ENCODE measurements at regions not wholly inside any gene's neighbourhood (a gene's known extent, or its start where the extent isn't known, plus 50 kb on each side); places are given as distances from the start of the nearest gene placed in this dataset.

GRCh38 chr5:152118676-152119470, 194.2 kb upstream of the GLRA1 start:
- no CpG with 5 or more reads among the region's 5 CpGs for WGBS (ENCODE audit: extremely low coverage, insufficient coverage, insufficient read length)
- no peak overlapping the region for H3K9ac ChIP-seq (ENCODE audit: low read length)
- no peak overlapping the region for H2BK12ac ChIP-seq (ENCODE audit: low read length)
- H3K4me2 ChIP-seq (ENCODE audit: low read length), result no peak overlapping the region
- H3K27me3 ChIP-seq (ENCODE audit: insufficient read depth, low read length), result no peaks in the 10 kb centered on the region
- no peaks in the 10 kb centered on the region for H3K36me3 ChIP-seq (ENCODE audit: control insufficient read depth in 1 of 2, insufficient read depth in 2 of 2, low read length in 2 of 2)
- no peaks in the 10 kb centered on the region for H3K79me2 ChIP-seq (ENCODE audit: control insufficient read depth, insufficient read depth, low read length, poor library complexity)
- no peak overlapping the region for H2AFZ ChIP-seq (ENCODE audit: insufficient read depth, low read length, poor library complexity)
- no peak overlapping the region for H3K14ac ChIP-seq (ENCODE audit: low read length)
- no peaks in the 10 kb centered on the region for H3K79me1 ChIP-seq (ENCODE audit: low read length)
- H3K4ac ChIP-seq (ENCODE audit: low read depth, low read length), result no peak overlapping the region
- H4K8ac ChIP-seq (ENCODE audit: low read depth, low read length), result no peak overlapping the region
- DNase-seq, result no peak
- H2BK120ac ChIP-seq (ENCODE audit: insufficient read depth, low read length, poor library complexity), result no peak overlapping the region
- H3K18ac ChIP-seq (ENCODE audit: low read length), result no peak overlapping the region
- peaks cover 0 to 3% of the 10 kb centered on the region in 2 experiments for H3K4me1 ChIP-seq (ENCODE audit: control insufficient read depth in 1 of 2, insufficient read depth in 2 of 2, low read length in 2 of 2)
- H3K23ac ChIP-seq (ENCODE audit: low read length), result no peak overlapping the region
- H2AK5ac ChIP-seq (ENCODE audit: low read length), result no peak overlapping the region
- no peak overlapping the region for H2BK5ac ChIP-seq (ENCODE audit: low read depth, low read length, poor library complexity)
- H3K27ac ChIP-seq (ENCODE audit: low read depth, low read length), result no peak overlapping the region
- no peak overlapping the region for H4K12ac ChIP-seq (ENCODE audit: low read depth, low read length)
- no peak overlapping the region for H3K4me3 ChIP-seq (ENCODE audit: low read depth, low read length)
- no peak overlapping the region for H4K91ac ChIP-seq (ENCODE audit: low read depth, low read length)
- no peaks in the 10 kb centered on the region for H3K9me3 ChIP-seq (ENCODE audit: insufficient read depth, low read depth, low read length)

- no peak overlapping the region for H2AFZ ChIP-seq (ENCODE audit: insufficient read depth, low read length, poor library complexity)
- no peaks in the 10 kb centered on the region for H3K79me2 ChIP-seq (ENCODE audit: control insufficient read depth, insufficient read depth, low read length, poor library complexity)
- H3K23ac ChIP-seq (ENCODE audit: low read length), result no peak overlapping the region
- no peak overlapping the region for H4K91ac ChIP-seq (ENCODE audit: low read depth, low read length)
- H3K4me1 ChIP-seq (ENCODE audit: control insufficient read depth in 1 of 2, insufficient read depth in 2 of 2, low read length in 2 of 2), result peaks cover 0 to 3% of the 10 kb centered on the region in 2 experiments
- no peak overlapping the region for H4K12ac ChIP-seq (ENCODE audit: low read depth, low read length)
- H2AK5ac ChIP-seq (ENCODE audit: low read length), result no peak overlapping the region
- H4K8ac ChIP-seq (ENCODE audit: low read depth, low read length), result no peak overlapping the region
- no peak overlapping the region for H3K18ac ChIP-seq (ENCODE audit: low read length)
- peak; percentile 72 to 90 for DNase-seq
- no peak overlapping the region for H2BK12ac ChIP-seq (ENCODE audit: low read length)
- H3K27me3 ChIP-seq (ENCODE audit: insufficient read depth, low read length), result no peaks in the 10 kb centered on the region
- H3K14ac ChIP-seq (ENCODE audit: low read length), result no peak overlapping the region
- H2BK120ac ChIP-seq (ENCODE audit: insufficient read depth, low read length, poor library complexity), result no peak overlapping the region
- H3K4ac ChIP-seq (ENCODE audit: low read depth, low read length), result no peak overlapping the region
- no peak overlapping the region for H3K4me3 ChIP-seq (ENCODE audit: low read depth, low read length)
- H2BK5ac ChIP-seq (ENCODE audit: low read depth, low read length, poor library complexity), result no peak overlapping the region
- H3K4me2 ChIP-seq (ENCODE audit: low read length), result no peak overlapping the region
- H3K9me3 ChIP-seq (ENCODE audit: insufficient read depth, low read depth, low read length), result no peaks in the 10 kb centered on the region
- H3K9ac ChIP-seq (ENCODE audit: low read length), result no peak overlapping the region
- no CpG with 5 or more reads among the region's 3 CpGs for WGBS (ENCODE audit: extremely low coverage, insufficient coverage, insufficient read length)
- H3K27ac ChIP-seq (ENCODE audit: low read depth, low read length), result no peak overlapping the region
- H3K36me3 ChIP-seq (ENCODE audit: control insufficient read depth in 1 of 2, insufficient read depth in 2 of 2, low read length in 2 of 2), result no peaks in the 10 kb centered on the region
- H3K79me1 ChIP-seq (ENCODE audit: low read length), result no peaks in the 10 kb centered on the region
These were observed 192.3 kb upstream of the GLRA1 start for GRCh38 chr5:152116934-152117333.

- Histone ChIP-seq H3K27ac (ENCODE audit: low read depth, low read length) (no peak overlapping the region), H2AFZ (ENCODE audit: insufficient read depth, low read length, poor library complexity) (no peak overlapping the region), H3K23ac (ENCODE audit: low read length) (no peak overlapping the region), H3K4me1 (ENCODE audit: control insufficient read depth in 1 of 2, insufficient read depth in 2 of 2, low read length in 2 of 2) (peaks cover 0 to 1% of the 10 kb centered on the region in 2 experiments), H3K9me3 (ENCODE audit: insufficient read depth, low read depth, low read length) (no peaks in the 10 kb centered on the region), H4K12ac (ENCODE audit: low read depth, low read length) (no peak overlapping the region), H3K4ac (ENCODE audit: low read depth, low read length) (no peak overlapping the region), H2BK120ac (ENCODE audit: insufficient read depth, low read length, poor library complexity) (no peak overlapping the region), H4K91ac (ENCODE audit: low read depth, low read length) (no peak overlapping the region), H3K36me3 (ENCODE audit: control insufficient read depth in 1 of 2, insufficient read depth in 2 of 2, low read length in 2 of 2) (no peaks in the 10 kb centered on the region), H4K8ac (ENCODE audit: low read depth, low read length) (no peak overlapping the region), H3K9ac (ENCODE audit: low read length) (no peak overlapping the region), H3K79me2 (ENCODE audit: control insufficient read depth, insufficient read depth, low read length, poor library complexity) (no peaks in the 10 kb centered on the region), H3K27me3 (ENCODE audit: insufficient read depth, low read length) (no peaks in the 10 kb centered on the region), H3K79me1 (ENCODE audit: low read length) (no peaks in the 10 kb centered on the region), H3K14ac (ENCODE audit: low read length) (no peak overlapping the region), H2BK12ac (ENCODE audit: low read length) (no peak overlapping the region), H2BK5ac (ENCODE audit: low read depth, low read length, poor library complexity) (no peak overlapping the region), H3K18ac (ENCODE audit: low read length) (no peak overlapping the region), H3K4me2 (ENCODE audit: low read length) (no peak overlapping the region), H3K4me3 (ENCODE audit: low read depth, low read length) (no peak overlapping the region), H2AK5ac (ENCODE audit: low read length) (no peak overlapping the region)
- no CpG with 5 or more reads among the region's 2 CpGs for WGBS (ENCODE audit: extremely low coverage, insufficient coverage, insufficient read length)
- no peak for DNase-seq
These were observed 188.8 kb upstream of the GLRA1 start for GRCh38 chr5:152113401-152113800.

GRCh38 chr5:152107220-152107619, 182.6 kb upstream of the GLRA1 start:
- H3K4me2 ChIP-seq (ENCODE audit: low read length), result no peak overlapping the region
- no peak overlapping the region for H4K91ac ChIP-seq (ENCODE audit: low read depth, low read length)
- H3K18ac ChIP-seq (ENCODE audit: low read length), result no peak overlapping the region
- no peaks in the 10 kb centered on the region for H3K79me2 ChIP-seq (ENCODE audit: control insufficient read depth, insufficient read depth, low read length, poor library complexity)
- peaks cover 0 to 2% of the 10 kb centered on the region in 2 experiments for H3K4me1 ChIP-seq (ENCODE audit: control insufficient read depth in 1 of 2, insufficient read depth in 2 of 2, low read length in 2 of 2)
- H3K4ac ChIP-seq (ENCODE audit: low read depth, low read length), result no peak overlapping the region
- H3K36me3 ChIP-seq (ENCODE audit: control insufficient read depth in 1 of 2, insufficient read depth in 2 of 2, low read length in 2 of 2), result no peaks in the 10 kb centered on the region
- peak overlapping the region; percentile 61 for H3K9ac ChIP-seq (ENCODE audit: low read length)
- no peak overlapping the region for H3K4me3 ChIP-seq (ENCODE audit: low read depth, low read length)
- no peaks in the 10 kb centered on the region for H3K79me1 ChIP-seq (ENCODE audit: low read length)
- H3K14ac ChIP-seq (ENCODE audit: low read length), result no peak overlapping the region
- H3K9me3 ChIP-seq (ENCODE audit: insufficient read depth, low read depth, low read length), result no peaks in the 10 kb centered on the region
- H3K27me3 ChIP-seq (ENCODE audit: insufficient read depth, low read length), result no peaks in the 10 kb centered on the region
- H2BK120ac ChIP-seq (ENCODE audit: insufficient read depth, low read length, poor library complexity), result no peak overlapping the region
- H2BK12ac ChIP-seq (ENCODE audit: low read length), result no peak overlapping the region
- H4K12ac ChIP-seq (ENCODE audit: low read depth, low read length), result no peak overlapping the region
- WGBS (ENCODE audit: extremely low coverage, insufficient coverage, insufficient read length), result no CpG with 5 or more reads among the region's 3 CpGs
- no peak overlapping the region for H2BK5ac ChIP-seq (ENCODE audit: low read depth, low read length, poor library complexity)
- H2AFZ ChIP-seq (ENCODE audit: insufficient read depth, low read length, poor library complexity), result no peak overlapping the region
- no peak overlapping the region for H2AK5ac ChIP-seq (ENCODE audit: low read length)
- DNase-seq, result no peak
- H4K8ac ChIP-seq (ENCODE audit: low read depth, low read length), result no peak overlapping the region
- H3K23ac ChIP-seq (ENCODE audit: low read length), result peak overlapping the region; percentile 42
- H3K27ac ChIP-seq (ENCODE audit: low read depth, low read length), result no peak overlapping the region

All from trophoblast cell (in vitro differentiated cells and primary cell).